ENCODE measurements at regions not wholly inside any gene's neighbourhood (a gene's known extent, or its start where the extent isn't known, plus 50 kb on each side); places are given as distances from the start of the nearest gene placed in this dataset.

DNA sequence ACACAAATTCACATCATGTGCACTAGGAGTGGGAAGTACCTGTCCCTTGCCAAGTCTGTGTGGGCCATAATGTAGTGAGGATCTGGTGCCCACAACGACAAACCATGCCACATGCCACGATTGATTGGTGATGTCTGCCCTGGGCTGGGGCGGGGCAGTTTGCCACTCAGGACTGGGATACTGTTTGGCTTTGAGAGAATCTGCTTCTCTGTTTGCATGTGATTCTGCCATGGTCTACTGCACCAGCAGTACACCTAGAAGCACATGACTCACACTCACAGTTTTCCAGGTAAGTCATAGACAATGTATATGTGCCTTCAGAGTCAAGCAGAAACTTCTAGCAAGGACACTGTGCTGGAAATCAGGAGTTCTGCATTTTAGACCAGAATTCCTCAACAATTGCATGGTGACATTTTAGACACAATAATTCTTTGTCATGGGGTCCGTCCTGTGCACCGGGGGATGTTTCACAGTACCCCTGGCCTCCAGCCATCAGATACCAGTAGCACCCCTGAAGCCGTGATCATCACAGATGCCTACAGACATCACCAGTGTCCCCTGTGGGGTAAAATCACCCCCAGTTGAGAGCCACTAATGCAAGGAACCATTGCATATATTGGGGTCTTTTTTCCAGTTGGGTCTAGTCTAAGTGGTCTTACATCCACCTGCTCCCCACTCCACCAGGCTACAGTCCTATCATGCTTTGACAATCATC is 278.3 kb downstream of the EIPR1 start:
- DNase-seq = no peak

DNA sequence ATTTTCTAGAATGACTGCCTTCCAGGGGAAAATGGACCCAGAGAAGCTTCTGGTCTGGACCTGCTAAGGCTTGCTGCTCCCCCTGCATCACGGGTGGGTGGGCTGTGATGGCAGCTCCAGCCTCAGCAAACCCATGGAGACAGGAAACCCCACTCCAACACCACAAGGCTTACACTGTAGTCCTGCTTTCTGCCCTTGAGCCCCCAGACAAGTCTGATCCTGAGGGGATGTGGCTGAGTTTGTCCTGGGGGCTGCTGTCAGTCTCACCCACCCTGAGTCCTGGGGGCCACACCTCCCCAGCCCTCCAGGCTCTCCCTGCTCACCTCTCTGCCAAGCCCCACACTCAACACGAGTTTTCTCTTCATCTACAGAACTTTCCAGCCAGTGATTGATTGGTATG is 279.4 kb downstream of the EIPR1 start:
- no peak for DNase-seq

DNA sequence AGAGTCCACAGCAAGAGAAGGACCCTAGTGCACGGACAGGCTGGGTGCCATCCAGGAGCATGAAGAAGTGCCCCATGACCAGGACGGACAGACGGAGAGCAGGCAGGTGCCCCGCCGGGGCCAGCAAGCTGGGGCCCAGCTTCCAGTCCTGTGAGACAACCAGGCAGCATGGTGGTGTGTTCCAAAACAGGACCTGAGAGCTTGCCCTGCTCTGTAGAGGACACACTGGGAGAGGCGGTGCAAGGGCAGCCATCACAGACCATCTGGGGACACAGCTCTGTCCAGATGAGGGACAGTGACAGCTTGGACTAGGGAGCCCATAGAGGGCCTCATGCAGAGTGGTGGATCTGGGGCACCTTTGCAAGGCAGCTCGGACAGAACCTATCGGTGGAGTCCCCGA is 279.8 kb downstream of the EIPR1 start:
- no peak for DNase-seq

DNA sequence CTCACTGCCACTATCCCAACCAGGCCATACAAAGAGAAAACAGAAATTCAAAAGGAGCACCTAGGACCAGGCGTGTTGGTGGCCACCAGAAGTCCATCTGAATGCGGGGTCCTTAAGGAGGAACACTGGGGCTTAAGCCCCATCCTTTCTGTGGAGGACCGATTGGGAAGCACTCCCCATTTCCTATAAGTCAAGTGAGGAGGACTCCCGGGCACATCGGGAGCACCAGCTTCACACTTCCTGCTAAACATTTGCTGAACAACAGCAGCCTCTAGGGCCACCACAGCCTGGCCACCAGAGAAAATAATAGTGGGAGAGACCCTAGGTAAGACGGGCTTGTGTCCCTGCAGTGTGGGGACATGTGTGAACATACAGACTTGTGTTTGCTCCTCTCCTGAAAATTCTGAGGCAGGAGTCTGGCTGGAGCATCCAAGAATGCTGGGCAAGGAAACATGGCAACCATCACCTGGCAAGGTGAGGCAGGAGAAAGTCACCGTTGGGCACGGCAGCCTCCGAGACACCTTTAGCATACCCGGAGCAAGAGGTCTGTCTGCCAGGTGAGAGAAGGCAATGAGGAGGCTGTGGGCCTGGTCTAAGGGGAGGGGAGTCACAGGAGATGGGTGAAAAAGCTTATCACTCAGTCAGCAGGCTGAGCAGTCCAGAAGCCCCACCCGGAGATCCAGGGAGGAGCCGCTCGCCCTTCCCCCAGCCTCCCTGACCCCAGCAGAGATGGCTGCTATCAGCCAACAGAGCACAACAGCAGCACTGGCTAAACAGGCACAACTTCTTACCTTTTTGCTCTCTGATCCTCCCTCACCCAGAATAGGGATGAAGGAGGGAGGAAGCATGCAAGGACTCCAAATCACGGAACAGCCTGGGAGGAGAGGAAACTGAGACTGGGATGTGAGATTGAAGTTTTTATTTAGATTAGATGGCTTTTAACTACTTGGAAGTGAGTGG is 282.3 kb downstream of the EIPR1 start:
- no peak for DNase-seq

DNA sequence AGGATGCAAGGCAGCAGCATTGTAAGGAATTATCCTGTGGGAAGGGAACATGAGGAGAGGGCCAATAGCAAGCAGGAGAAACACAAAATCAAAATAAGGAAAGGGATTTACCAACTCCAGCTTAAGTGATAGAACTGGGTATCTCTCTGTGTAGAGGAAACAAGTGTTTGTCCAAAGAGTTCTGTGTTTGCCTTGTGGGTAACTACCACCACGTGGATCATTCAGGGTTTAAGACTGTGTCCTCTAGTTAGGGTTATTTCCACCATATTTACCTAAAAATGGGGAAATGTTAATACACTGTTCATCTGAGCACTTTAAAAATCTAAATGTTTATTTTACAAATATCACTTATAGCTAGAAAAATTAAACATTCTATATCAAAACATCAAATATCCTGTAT is 283.3 kb downstream of the EIPR1 start:
- no peak for DNase-seq

DNA sequence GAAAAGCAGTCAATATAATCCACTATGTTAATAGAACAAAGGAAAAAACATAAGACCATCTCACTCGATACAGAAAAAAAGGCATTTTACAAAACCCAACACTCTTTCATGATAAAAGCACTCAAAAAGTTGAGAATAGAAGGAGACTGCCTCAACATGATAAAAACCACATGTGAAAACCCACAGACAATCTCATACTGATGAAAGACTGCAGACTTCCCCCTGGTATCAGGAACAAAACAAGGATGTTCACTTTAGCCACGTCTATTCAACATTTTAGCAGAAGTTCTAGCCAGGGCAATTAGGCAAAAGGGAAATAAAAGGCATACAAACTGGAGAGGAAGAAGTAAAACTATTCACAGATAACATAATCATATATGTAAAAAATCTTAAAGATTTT is 285.9 kb downstream of the EIPR1 start:
- DNase-seq = no peak

DNA sequence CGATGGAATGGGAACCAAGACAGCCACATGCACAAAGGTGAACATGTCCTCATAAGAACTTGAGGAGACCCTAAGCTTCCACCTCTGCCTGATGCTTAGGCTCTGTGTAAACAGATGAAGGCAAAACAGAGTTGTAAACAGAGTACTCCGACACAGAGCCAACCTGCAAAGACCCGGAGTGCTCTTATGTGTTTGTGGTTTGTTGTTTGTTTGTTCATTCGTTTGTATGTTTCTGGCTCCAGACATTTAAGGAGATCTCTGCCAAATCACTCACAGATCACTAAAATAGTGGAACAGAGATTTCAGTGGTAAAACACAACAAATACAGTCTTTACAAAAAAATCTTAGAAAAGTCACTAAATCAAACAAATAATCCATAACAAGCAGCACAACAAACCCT is 294.9 kb downstream of the EIPR1 start:
- no peak for DNase-seq

DNA sequence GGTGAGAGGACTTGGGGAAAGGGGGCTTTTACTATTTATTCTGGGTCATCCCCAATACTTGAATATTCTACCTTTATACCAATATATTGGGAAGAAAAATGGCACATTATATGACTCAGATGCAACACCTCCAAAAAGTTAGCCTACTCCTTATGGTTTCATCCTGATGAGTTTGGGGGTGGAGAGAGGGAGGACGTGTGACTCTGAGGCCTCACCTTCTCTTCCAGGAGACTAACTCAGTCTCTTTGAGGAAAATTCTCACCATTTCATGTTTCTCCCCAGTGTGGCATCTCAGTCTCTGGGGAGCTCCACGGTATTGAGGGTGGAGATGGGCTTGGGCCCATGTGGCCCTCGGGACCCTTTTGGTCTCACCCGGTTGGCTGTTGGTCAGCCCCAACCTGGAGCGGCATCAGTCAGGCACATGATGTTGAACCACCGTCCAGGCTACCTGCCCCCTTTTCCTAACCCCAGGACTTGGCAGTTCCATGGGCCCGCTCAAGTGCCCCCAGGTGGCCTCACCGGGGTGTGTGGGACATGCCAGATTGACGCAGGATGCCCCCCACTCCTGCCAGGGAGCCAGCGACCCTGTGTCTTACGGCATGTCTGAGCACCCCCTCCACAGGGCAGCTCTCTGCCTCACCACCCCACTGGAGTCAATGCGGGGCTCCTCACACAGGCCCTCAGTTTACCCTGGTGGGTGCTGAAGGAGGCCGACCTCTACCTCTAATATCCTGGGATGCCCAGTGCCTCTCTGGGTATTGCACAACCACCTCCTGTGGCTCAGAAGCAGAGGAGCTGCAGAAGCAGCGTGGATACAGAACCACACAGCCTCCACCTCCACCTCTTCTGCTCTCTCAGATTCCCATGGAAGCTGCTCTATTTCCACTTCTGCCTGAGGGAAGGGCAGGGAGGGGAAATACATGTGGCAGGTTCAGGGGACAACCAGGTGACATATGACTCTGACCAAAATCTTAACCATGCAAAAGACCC is 297.4 kb downstream of the EIPR1 start:
- DNase-seq = no peak

DNA sequence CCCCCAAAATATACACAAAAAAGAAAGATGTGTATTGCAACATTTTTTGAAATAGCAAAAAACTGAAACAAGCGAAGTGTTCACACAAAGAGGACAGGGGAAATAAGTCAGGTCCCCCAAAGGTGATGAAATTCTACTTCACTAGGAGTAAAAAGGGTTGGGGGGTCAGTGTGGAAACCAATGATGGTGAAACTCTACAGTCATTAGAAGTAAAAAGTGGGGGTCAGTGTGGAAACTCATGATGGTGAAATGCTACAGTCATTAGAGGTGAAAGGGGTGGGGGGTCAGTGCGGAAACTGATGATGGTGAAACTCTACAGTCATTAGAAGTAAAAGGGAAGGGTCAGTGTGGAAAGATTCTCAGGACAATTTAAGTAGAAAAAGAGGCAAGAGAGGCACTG is 298.2 kb downstream of the EIPR1 start:
- no peak for DNase-seq

DNA sequence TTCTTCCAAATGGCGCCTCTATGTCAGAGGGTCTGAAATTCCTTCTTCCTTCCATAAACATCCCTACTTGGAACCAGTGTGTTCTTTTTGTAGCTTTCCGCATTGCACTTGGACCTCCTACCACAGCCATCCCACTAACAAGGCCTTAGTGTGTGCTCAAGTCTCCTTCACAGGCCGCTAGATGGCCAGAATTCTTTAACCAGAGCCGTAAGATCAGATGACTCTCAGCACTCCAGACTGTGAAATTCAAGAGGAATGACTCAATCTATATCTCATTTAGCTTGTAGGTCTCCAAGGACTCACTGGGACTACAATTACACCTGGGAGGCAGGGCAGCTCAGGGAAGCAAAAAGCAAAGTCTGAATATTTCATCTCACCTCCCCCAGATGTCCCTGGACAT is 298.9 kb downstream of the EIPR1 start:
- no peak for DNase-seq

DNA sequence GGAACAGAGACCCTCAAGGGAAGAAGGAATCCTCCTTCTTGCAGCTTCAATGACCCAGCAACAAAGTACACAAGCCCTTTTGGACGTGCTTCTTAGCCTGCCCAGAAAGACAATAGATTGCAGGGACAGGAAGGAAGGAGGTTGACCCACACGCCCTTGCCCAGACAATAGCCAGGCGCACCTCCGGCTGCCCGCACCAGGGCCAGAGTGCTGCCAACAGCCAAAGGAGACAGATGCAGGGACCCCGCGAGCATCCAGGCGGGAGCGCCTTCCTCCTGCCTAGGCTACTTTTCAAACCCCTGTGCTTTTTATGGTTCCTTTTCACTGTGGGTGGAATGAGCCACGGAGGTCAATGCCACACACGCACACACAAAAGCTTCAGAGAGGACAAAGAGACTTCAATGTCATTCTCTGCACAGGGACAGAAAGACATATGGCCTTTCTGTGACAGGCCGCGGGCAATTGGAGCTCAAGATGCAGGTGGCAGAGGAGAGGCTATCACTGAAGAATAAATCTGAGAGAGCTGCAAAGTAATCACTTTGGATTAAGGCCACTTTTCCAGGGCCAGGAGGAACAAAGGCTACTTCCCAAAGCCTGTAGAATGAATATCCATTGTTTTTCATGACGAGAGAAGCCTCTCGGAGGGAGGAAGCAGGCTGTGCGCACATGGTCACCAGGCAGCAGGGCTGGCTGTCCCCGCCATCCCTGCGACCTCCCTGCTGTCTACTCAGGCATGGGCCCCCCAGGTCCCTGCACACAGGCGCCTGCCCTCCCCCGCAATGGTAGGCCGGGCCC is 300.6 kb downstream of the EIPR1 start:
- no peak for DNase-seq

DNA sequence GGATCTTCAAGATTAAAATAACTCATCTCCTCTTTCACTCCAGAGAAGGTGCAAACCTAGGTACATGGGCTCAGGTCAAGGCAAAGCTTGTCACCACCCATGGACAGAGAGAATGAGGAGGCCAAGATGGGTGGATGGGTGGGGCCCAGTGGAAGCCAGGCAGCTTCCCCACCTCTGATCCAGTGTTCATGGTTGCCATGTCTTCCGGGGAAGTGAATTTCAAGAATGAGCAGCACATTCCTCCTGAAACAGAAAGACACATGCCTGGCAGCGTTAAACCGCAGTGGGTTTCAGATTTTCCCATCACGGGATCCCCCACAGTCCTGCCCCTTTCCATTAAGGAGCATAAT is 301.7 kb downstream of the EIPR1 start:
- no peak for DNase-seq

DNA sequence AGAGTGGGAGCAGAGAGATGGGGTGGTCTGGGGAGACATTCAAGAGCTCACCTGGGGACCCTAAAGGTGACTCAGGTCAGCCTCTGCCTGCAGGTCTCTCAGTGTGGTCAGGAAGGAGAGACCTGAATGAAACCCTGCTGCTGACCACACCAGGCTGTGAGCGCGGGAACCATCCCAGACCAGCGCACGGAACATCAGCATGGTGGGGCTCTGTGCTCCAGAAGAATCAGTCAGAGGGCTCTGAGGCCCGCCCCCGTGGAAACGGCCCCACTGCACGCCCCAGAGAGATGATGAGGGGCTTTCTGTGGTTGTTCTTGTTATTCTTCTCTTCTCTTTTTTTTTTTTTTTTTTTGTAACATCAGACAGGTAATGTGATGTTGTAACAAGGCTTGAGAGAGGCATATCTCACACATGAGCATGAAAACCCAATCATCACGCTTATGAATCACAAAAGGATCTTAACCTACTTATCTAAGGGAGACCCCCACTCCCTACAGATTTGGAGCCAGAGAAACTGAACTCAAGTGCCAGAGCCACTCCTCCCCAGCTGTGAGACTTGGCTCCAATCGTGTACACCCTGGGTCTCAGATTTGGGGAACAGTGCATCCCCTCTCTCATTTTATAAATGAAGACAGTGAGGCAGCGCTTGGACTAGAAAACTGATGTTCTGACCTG is 302.2 kb downstream of the EIPR1 start:
- no peak for DNase-seq

DNA sequence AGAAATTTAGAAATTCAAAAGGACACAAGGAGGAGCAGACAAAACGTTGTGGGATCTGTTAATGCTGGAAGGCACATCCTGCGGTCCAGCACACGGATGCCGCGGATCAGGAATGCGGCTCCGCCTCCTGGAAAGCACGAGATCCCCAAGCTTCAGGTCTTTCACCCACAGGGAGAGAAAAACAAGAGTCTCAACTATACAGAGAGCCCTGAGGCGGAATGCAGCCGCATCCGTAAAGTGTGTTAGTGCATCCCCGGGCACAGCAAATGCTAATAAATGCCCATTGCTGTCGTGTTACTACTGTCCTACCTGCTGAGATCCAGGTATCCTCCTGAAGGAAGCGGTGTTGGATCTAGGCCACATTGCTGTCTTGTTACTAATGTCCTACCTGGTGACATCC is 303.9 kb downstream of the EIPR1 start:
- no peak for DNase-seq

DNA sequence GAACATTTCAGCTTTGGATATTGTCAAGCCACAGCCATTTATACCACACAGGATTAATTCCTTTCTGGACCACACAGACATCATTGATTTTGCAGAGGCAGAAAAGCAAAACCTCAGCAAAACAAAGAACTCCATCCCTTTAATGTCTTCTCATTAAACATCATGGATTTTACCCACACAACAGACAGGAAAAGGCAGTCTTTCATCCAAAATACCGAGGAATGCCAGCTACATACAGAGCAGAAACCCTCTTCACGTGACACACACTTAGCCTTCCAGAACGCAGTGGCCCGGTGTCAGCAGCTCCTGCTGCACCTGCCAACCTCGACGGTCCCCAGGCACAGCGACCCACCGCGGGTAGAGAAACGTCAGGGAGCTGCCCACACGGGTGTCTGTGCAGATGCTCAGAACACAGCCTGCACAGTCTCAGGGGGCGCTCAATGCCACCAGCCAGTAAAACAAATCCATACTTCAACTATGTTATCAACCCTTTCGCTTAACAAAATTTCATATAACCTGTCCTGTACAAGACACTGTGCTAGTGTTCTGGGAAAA is 304.5 kb downstream of the EIPR1 start:
- DNase-seq = no peak

DNA sequence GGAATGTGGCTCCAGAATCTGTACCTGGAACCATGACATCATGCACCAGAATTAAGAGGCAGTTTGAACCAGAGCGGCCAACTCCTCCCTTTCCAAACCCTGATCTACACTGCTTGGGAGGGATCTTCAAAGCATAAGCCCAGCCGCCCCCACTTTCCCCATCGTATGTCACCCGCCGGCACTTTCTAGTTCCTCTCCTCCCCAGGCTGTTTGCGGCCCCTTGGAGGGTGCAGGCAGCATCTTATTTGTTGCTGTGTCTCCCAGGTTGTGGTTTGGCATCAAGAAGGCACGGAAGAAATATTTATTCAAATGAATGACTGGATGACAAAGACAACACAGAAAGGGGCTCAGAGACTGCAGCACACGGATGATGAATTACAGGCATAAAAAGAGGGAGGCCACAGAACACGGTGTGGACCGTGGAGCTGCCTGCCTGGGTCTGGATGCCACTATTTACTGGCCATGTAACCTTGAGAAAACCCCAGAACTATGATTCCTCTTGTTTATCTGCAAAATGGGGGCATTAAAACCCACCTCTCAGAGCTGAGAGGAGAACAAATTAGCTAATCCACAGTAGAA is 305.8 kb downstream of the EIPR1 start:
- no peak for DNase-seq

DNA sequence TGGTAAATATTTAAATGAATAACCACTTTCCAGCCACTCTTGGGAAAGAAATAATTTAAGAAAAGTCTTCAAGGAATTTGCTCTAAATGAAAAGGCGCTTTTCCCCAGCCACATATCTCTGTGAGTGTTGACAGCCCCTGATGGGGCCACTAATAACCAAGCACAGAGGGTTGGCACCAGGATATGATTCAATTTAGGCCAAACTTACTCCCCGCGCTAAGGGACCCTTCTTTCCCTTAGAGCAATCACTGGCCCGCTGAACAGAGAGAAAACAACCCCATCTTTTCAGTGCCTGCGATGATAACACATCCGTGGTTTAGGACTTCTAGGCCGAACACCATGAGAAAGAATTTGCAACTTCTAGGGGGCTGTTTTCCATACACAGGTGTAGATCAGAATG is 310.8 kb downstream of the EIPR1 start:
- DNase-seq = no peak

DNA sequence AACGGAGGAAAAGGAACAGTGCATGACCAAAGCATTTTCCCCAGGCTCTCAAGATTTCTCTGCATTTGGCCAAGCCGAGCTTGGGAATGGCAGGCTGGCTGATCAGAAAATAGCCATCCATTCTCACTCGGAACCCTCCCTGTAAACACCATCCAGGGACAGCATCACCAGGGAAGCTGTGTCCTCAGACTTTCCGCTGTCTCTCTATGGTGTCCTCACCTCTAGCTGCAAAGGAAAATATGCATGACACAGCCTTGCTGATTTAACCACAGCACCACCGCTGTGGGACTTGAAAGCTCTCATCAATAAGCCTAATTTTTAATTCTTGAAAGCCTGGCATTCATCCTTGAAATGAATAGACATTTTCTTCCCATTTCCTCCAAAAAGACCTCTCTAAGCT is 311.7 kb downstream of the EIPR1 start:
- no peak for DNase-seq

DNA sequence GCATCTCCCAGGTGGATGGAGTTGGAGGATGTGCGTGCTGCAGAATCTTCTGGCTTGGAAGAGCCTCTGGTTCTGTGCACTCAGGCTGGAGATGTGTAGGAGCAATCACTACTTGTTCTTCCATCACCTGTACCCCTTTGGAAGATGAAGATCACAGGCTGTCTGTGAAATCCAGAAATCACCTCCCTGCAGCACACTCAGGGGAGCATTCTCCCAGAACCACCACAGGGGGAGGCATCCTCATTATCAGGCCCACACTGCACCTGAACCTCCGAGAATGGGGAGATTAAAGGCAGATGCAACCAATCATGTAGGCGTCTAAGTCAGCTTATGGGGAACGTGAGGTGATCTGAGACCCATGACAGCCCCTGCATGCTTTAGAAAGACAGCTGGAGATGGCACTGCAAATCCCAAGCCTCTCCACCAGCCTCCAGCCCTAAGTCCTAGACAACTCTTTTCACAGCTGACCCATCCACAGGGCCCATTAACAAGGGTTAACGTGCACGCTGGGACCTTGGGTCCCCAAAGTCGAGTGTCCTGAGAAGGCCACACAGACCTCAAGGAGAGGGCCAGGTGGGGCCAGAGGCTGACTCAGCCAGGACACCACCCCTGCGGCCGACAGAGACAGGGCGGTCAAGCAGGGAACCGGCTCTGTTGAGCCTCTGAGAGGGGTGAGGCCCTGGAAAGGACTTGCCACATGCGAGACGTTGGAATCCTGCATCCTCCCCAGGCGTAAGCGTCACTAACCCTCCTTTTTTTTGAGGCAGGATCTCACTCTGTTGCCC is 314.9 kb downstream of the EIPR1 start:
- DNase-seq = no peak

DNA sequence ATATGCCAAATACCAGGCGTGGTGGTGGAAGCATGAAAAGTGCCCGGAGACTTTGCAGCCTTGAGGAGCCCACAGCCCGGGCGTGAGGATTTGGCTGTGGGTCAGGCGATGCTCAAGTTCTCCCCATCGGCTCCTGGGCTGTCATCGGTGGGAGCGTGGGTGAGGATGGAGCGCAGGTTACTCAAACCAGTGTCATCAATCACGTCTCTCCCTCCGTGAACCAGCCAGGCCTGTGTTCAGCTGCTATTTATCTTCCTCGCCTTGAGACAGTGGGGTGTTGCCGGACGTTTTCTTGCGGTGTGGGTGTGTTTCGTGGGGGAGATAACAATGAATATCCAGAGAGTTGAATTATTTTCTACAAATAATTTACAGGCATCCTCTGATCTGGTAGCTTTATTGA is 317.6 kb downstream of the EIPR1 start:
- DNase-seq = no peak
